Mesothelial cell of epicardium (in vitro differentiated cells): ENCODE measurements at regions not wholly inside any gene's neighbourhood (a gene's known extent, or its start where the extent isn't known, plus 50 kb on each side); places are given as distances from the start of the nearest gene placed in this dataset.

Source experiments
- DNase-seq, 2 experiments: peaks; one replicate each; pipeline ENCODE4 v3.0.0; 2021; ENCODE audit warnings: low spot score in 2 of 2; ENCODE audit not compliant: unreplicated experiment in 2 of 2
- H3K27ac Mint-ChIP-seq: 2 replicates; pipeline ENCODE4 v1.8.0; 2021; ENCODE audit warnings: mixed read lengths
- H3K27me3 Mint-ChIP-seq: 2 replicates; pipeline ENCODE4 v1.8.0; 2021; ENCODE audit warnings: low read depth, mixed read lengths
- H3K36me3 Mint-ChIP-seq: 2 replicates; pipeline ENCODE4 v1.8.0; 2021; ENCODE audit warnings: mixed read lengths
- H3K4me1 Mint-ChIP-seq: 2 replicates; pipeline ENCODE4 v1.8.0; 2021; ENCODE audit warnings: mixed read lengths
- H3K4me3 Mint-ChIP-seq: 2 replicates; pipeline ENCODE4 v1.8.0; 2021; ENCODE audit warnings: mild to moderate bottlenecking, moderate library complexity, mixed read lengths
- H3K9me3 Mint-ChIP-seq: 2 replicates; pipeline ENCODE4 v1.8.0; 2021; ENCODE audit warnings: mixed read lengths
- CTCF ChIP-seq: fragments of 200-600 bp; sonication (generic); IDR thresholded peaks from one replicate; pipeline ENCODE4 v1.5.0; 2021; ENCODE audit warnings: antibody characterized with exemption; ENCODE audit not compliant: unreplicated experiment

- no peaks in the 10 kb centered on the region for H3K36me3 Mint-ChIP-seq
- DNase-seq: no peak
- no peaks in the 10 kb centered on the region for H3K9me3 Mint-ChIP-seq
- H3K4me1 Mint-ChIP-seq: no peaks in the 10 kb centered on the region
- peaks cover 83% of the 10 kb centered on the region for H3K27me3 Mint-ChIP-seq
- TF ChIP-seq CTCF: no peak
- H3K4me3 Mint-ChIP-seq: no peak overlapping the region
- no peak overlapping the region for H3K27ac Mint-ChIP-seq
Observed at GRCh38 chr9:36745977-36746376, 173.3 kb downstream of the MELK start.

GRCh38 chr9:36746415-36746814, 173.7 kb downstream of the MELK start:
- Mint-ChIP-seq H3K9me3 (no peaks in the 10 kb centered on the region), H3K4me3 (no peak overlapping the region), H3K36me3 (no peaks in the 10 kb centered on the region), H3K27ac (no peak overlapping the region), H3K4me1 (no peaks in the 10 kb centered on the region), H3K27me3 (peaks cover 83% of the 10 kb centered on the region)
- no peak for DNase-seq
- no peak for TF ChIP-seq CTCF

GRCh38 chr9:36748322-36748899, 175.7 kb downstream of the MELK start:
- Mint-ChIP-seq H3K4me3 (no peak overlapping the region), H3K9me3 (no peaks in the 10 kb centered on the region), H3K4me1 (no peaks in the 10 kb centered on the region), H3K36me3 (no peaks in the 10 kb centered on the region), H3K27me3 (peaks cover 82% of the 10 kb centered on the region), H3K27ac (no peak overlapping the region)
- no peak for TF ChIP-seq CTCF
- DNase-seq: peak; percentile 67 to 83

- Mint-ChIP-seq H3K27ac (no peak overlapping the region), H3K27me3 (peaks cover 81% of the 10 kb centered on the region), H3K36me3 (no peaks in the 10 kb centered on the region), H3K9me3 (no peaks in the 10 kb centered on the region), H3K4me1 (no peaks in the 10 kb centered on the region), H3K4me3 (no peak overlapping the region)
- no peak for TF ChIP-seq CTCF
- DNase-seq: no peak
Observed at GRCh38 chr9:36749461-36749860, 176.8 kb downstream of the MELK start.

GRCh38 chr9:36750630-36751029, 177.9 kb downstream of the MELK start:
- Mint-ChIP-seq H3K9me3 (no peaks in the 10 kb centered on the region), H3K27ac (no peak overlapping the region), H3K27me3 (peaks cover 83% of the 10 kb centered on the region), H3K4me3 (no peak overlapping the region), H3K4me1 (no peaks in the 10 kb centered on the region), H3K36me3 (no peaks in the 10 kb centered on the region)
- no peak for DNase-seq
- TF ChIP-seq CTCF: no peak

DNA sequence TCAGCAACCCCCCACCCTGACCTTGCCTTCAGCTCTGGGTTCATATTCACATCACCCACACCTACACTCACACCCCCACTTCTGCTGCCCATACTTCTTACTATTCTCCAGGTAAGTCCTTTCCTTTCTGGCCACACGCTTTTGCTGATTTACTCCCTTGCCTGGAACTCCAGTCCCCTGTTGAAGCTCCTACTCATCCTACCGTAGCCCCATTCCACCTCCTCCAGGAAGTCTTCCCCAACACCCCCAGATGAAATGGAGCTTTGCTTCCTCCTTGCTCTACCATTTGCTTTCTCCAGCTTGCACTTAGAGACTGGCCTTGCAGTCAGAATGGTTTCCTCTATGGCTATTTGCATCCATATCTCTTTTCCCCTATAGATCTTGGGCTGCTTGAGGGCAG, 182.3 kb downstream of the MELK start:
- no peaks in the 10 kb centered on the region for H3K4me1 Mint-ChIP-seq
- H3K27me3 Mint-ChIP-seq: peaks cover 91% of the 10 kb centered on the region
- TF ChIP-seq CTCF: no peak
- H3K9me3 Mint-ChIP-seq: no peaks in the 10 kb centered on the region
- no peak overlapping the region for H3K27ac Mint-ChIP-seq
- H3K4me3 Mint-ChIP-seq: no peak overlapping the region
- no peaks in the 10 kb centered on the region for H3K36me3 Mint-ChIP-seq
- no peak for DNase-seq
